ENCODE measurements at regions not wholly inside any gene's neighbourhood (a gene's known extent, or its start where the extent isn't known, plus 50 kb on each side); places are given as distances from the start of the nearest gene placed in this dataset.

DNA sequence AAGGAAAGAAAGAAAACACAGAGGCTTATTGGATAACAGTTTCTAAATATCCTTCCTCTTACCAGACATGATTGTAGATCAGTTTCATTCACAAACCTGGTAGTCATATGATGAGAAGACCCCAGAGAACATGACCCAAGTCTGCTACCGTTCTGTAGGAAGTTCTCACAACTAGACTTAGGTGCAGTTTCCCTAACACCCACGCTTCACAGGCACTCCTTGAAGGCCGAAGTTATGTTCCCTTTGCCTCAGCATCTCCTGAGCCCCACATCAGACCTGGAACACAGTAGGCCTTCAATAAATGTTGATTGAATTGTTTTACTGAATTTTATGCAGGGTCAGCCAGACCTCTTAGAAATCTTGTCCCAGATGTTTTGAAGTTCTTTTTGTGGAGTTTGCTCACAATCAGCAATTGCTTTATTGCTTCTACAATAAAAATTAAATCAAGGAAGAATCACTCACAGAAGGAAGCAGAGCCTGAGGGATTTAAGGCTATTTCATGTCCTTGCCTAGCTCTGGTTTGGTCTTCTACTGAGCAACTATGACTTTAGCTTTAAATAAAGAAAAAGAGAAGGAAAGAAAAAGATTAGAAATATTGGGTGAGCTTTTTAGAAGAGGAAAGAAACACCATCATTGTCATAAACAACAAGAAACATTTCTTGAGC lies 138.6 kb upstream of the MDM1 start:
- no peak for TF ChIP-seq POLR2AphosphoS5 (IDR thresholded peaks at IDR 0.05; ENCODE audit: low read depth)
- no peak for TF ChIP-seq GABPA (IDR thresholded peaks at IDR 0.05; ENCODE audit: low read depth)
- TF ChIP-seq CTCF (IDR thresholded peaks at IDR 0.05; ENCODE audit: insufficient read depth, low read length), result no peak
- no peak for TF ChIP-seq REST (IDR thresholded peaks at IDR 0.05; ENCODE audit: insufficient replicate concordance, low read depth)
- TF ChIP-seq SPI1 (IDR thresholded peaks at IDR 0.05; ENCODE audit: borderline replicate concordance, low read depth), result no peak
- Histone ChIP-seq H3K27me3 (ENCODE audit: insufficient read depth, poor library complexity, severe bottlenecking) (no peaks in the 10 kb centered on the region), H3K4me3 (replicated peaks; ENCODE audit: insufficient read depth, low read length) (no peak overlapping the region), H3K27ac (replicated peaks) (no peak overlapping the region)
- no peak for DNase-seq (ENCODE audit: low read depth in 1 of 2, low spot score in 1 of 2)

- no peak for TF ChIP-seq POLR2AphosphoS5 (IDR thresholded peaks at IDR 0.05; ENCODE audit: low read depth)
- no peak for TF ChIP-seq SPI1 (IDR thresholded peaks at IDR 0.05; ENCODE audit: borderline replicate concordance, low read depth)
- TF ChIP-seq CTCF (IDR thresholded peaks at IDR 0.05; ENCODE audit: insufficient read depth, low read length), result no peak
- no peak for TF ChIP-seq GABPA (IDR thresholded peaks at IDR 0.05; ENCODE audit: low read depth)
- TF ChIP-seq REST (IDR thresholded peaks at IDR 0.05; ENCODE audit: insufficient replicate concordance, low read depth), result no peak
- no peak overlapping the region for H3K4me3 ChIP-seq (replicated peaks; ENCODE audit: insufficient read depth, low read length)
- H3K27me3 ChIP-seq (ENCODE audit: insufficient read depth, poor library complexity, severe bottlenecking), result no peaks in the 10 kb centered on the region
- H3K27ac ChIP-seq (replicated peaks), result no peak overlapping the region
- DNase-seq (ENCODE audit: low read depth in 1 of 2, low spot score in 1 of 2), result no peak
These were observed 136.1 kb upstream of the RAP1B start for GRCh38 chr12:68474467-68475204.

DNA sequence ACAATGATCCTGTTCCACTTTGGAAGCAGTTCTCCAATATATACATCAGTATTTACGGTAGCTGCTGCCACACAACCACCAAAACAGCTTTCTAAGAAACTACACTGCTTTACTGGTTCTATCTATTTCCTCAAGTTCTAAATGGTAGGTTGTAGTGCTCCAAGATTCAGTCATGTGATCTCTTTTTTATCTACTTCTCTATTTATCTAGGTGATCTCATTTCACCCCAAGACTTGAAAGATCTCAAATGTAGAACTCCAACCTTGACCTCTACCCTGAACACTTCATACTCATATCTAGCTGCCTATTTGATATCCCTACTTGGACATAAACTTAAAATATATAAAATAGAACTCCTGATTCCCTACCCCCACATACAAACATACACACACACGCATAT lies 133.9 kb upstream of the RAP1B start:
- H3K27ac ChIP-seq (replicated peaks), result no peak overlapping the region
- no peaks in the 10 kb centered on the region for H3K27me3 ChIP-seq (ENCODE audit: insufficient read depth, poor library complexity, severe bottlenecking)
- DNase-seq (ENCODE audit: low read depth in 1 of 2, low spot score in 1 of 2), result no peak
- H3K4me3 ChIP-seq (replicated peaks; ENCODE audit: insufficient read depth, low read length), result no peak overlapping the region
- TF ChIP-seq REST (IDR thresholded peaks at IDR 0.05; ENCODE audit: insufficient replicate concordance, low read depth), result no peak
- no peak for TF ChIP-seq POLR2AphosphoS5 (IDR thresholded peaks at IDR 0.05; ENCODE audit: low read depth)
- TF ChIP-seq CTCF (IDR thresholded peaks at IDR 0.05; ENCODE audit: insufficient read depth, low read length), result no peak
- TF ChIP-seq GABPA (IDR thresholded peaks at IDR 0.05; ENCODE audit: low read depth), result no peak
- no peak for TF ChIP-seq SPI1 (IDR thresholded peaks at IDR 0.05; ENCODE audit: borderline replicate concordance, low read depth)
